Stimulated activated CD4-positive, alpha-beta T cell treated with anti-CD3 and anti-CD28 coated beads, Interleukin-12 subunit alpha, Interleukin-12 subunit beta, amount 100 ng/mL, for 48 hours (primary cell): ENCODE measurements at regions not wholly inside any gene's neighbourhood (a gene's known extent, or its start where the extent isn't known, plus 50 kb on each side); places are given as distances from the start of the nearest gene placed in this dataset.
"Not testable (repeated sequence)": the region's sequence is repeated elsewhere in the genome, so short reads cannot be mapped to it uniquely, and the experiment has no call there.

Experiments
- DNase-seq, 3 donors: peaks; one replicate each; pipeline ENCODE4 v3.0.0-alpha.2; 2020; ENCODE audit warnings: low read depth in 2 of 3, low spot score in 1 of 3

DNA sequence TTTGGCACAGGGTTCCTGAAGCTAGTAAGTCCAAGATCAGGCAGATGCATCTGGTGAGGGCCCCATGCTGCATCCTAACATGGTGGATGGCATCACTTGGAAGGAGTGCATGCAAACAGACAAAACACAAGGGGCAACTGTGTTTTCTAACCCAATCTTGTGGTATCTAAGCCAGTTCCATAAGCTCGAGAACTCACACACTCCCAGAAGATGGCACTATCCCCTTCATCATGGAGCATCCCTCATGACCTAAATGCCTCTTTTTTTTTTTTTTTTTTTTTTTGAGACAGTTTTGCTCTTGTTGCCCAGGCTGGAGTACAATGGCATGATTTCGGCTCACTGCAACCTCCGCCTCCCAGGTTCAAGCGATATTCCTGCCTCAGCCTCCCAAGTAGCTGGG lies 1763.5 kb downstream of the SLITRK5 start:
- DNase-seq, result not testable (repeated sequence)

DNA sequence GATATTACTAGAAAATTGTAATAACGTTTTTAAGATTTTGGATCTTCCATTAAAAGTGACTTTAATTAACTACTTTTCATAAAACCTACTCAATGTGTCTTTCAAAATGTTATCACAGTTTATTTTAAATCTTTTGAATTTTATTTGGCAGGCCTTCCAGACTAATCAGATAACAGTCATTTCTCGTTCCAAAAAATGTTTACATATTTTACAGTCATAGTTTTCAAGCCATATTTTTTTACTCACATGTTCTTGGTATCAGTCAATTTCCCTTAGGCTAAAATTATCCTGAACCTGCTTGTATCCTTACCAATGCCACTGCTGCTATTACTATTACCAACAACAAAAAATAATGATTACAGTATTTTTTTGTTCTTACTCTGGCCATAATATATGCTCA lies 1783.5 kb downstream of the SLITRK5 start:
- no peak for DNase-seq

DNA sequence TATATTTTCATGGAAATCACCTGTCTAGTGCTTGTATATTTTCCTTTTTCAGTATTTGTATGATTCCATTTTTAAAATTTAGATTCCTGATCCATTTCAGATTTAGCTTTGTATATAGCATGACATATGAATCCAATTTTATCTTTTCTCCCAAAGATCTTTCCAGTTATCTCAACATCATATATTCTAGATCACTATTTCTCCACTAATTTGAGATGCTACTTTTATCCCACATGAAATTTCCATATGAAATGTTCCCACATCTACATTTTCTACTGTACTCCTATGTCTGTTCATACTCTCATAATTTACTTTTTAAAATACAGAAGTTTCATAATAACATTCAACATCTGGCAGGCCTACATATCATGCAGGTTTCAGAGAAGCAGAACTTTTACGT lies 1784.1 kb downstream of the SLITRK5 start:
- DNase-seq, result no peak

DNA sequence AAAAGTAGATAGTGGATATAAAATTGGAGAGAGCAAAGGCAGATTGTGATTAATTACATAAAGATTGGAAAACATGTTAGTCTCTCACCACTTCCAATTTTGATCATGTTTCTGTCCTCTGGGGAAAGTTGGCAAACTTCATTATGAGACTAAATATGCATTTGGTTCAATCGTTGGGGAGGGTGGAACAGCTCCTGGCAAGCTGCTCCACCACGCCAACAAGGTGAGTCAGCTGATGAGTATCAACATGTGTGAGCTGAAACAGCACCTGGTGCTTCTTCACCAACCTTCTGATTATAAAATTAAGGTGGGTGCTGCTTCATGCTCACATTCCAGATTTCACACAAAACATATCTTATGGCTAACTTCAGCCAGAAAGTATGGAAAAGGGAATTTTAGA lies 1784.6 kb downstream of the SLITRK5 start:
- DNase-seq, result no peak

DNA sequence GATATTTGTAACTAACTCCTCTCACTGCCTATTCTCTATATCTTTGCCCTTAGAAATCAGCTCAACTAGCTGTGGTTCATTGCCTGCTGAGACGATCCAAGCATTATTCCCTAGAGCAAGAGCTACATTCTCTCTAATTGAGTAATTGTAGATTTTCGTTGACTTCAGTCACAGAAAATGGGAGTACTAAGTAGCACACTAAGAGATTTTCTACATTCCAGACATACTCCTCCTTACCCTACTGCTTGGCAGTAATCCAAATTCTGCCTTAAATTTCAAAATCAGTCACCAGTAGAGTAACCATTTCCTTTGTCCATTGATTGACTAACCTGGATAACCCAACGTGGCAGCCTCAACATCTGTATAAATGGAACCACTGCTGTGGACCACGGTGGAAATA lies 1786.8 kb downstream of the SLITRK5 start:
- no peak for DNase-seq

DNA sequence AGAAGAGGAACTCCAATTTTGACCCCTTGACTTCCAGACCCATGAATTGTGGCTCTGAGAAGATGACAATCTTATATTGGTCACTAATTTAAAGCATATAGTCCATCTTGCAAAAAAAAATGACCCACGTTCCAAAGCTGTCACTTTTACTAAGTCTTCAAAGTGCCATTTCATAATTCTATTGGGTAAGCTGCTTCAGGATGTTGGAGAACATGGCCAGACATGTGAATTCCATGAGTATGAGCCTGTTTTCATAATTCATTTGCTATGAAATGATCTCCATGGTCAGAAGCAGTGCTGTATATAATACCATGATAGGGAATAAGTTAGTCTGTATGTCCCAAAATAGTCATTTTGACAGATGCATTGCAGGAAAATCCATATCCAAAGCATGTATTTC lies 1787.3 kb downstream of the SLITRK5 start:
- no peak for DNase-seq

DNA sequence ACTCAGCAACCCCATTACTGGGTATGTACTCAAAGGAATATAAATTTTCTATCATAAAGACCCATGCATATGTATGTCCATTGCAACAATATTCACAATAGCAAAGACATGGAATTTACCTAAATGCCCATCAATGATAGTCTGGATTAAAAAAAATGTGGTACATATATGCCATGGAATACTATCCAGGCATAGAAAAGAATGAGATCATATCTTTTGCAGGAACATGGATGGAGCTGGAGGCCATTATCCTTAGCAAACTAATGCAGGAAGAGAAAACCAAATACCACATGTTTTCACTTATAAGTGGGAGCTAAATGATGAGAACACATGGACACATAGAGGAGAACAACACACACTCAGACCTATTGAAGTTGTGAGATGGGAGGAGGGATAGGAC lies 1789.7 kb downstream of the SLITRK5 start:
- DNase-seq, result not testable (repeated sequence)

DNA sequence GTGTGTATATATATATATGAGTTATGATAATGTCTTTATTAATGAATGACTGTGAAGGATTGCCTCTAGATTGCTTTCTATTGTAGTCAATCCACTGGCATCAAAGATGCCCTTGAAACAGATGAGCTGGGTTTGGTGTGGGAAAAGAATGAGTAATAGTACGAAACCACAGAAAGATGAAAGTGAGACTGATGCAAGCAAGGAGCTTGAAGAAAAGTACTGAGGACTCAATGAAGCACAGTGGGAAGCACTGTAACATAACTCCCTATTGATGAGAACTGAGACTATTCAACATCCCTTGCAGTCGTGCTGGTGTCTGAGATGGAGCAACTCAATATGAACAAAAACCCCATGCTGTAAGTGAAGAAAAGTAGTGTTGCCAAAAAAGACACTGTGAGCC lies 1794.2 kb downstream of the SLITRK5 start:
- no peak for DNase-seq

DNA sequence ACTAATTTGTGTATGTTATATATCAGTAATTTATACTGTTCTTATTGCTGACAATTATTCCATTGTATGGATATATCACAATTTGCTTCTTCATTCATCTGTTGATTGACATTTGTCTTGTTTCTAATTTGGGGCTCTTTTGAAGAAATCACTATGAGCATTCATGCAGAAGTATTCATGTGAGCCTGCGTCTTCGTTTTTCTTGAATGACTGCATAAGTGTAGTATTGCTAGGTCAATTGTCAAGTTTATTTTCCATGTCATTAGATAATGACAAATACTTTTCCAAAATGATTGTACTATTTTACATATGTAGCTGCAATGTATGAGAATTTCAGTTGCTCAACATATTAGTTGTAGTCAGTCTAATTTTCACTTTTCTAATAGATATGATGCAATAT lies 1796.9 kb downstream of the SLITRK5 start:
- no peak for DNase-seq

DNA sequence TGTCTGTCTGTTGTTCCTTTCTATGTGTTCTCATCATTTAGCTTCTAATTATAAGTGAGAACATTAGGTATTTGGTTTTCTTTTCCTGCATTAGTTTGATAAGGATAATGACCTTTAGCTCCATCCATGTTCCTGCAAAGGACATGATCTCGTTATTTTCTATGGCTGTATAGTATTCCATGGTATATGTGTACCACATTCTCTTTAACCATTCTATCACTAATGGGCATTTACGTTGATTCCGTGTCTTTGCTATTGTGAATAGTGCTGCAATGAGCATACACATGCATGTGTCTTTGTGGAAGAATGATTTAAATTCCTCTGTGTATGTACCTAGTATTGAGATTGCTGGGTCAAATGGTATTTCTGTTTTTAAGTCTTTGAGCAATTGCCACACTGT lies 1799.7 kb downstream of the SLITRK5 start:
- DNase-seq, result no peak

DNA sequence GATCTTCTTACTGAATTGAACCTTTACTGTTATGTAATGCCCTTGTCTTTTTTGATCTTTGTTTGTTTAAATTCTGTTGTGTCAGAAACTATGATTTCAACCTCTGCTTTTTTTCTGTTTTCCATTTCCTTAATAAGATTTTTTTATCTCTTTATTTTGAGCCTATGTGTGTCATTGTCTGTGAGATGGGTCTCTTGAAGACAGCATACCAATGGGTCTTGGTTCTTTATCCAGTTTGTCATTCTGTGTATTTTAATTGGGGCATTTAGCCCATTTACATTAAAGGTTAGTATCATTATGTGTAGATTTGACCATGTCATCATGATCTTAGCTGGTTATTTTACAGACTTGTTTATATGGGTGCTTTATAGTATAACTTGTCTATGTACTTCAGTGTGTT lies 1803.3 kb downstream of the SLITRK5 start:
- DNase-seq, result no peak

DNA sequence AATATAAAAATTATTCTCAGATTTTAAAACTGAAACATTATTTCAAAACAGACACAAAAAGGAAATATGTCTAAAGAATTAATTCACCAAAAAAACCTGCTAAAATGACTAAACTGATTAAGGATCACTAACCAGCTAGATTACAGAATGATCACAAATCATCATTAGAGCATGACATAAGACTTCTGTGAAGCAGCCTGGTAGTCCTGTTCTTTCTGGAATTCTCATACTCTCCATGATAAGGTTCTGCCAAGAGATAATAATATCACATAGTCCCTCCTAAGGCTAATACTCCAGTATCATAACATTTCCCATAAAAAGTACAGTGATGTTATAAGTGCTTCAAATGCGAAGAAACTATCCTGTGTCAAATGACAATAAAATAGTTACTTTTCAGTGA lies 1814.9 kb downstream of the SLITRK5 start:
- no peak for DNase-seq

DNA sequence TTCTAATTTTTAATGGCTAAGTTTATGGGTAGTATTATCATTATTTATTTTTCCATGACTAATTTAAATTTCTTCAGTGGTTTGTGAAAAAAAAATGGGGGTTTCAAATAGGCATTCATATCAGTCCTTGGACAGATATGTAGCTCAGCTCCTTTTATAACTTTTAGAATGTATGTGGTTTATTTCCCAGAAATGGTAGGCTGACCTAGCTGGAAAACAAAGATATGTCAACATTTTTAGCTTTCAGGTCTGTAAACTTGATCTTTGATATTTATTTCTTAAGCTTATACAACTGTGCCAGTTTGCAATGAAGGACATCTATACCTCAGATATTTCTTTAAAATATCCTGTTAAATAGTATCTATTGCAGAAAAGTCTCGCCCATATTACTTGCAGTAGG lies 1815.5 kb downstream of the SLITRK5 start:
- DNase-seq, result no peak

DNA sequence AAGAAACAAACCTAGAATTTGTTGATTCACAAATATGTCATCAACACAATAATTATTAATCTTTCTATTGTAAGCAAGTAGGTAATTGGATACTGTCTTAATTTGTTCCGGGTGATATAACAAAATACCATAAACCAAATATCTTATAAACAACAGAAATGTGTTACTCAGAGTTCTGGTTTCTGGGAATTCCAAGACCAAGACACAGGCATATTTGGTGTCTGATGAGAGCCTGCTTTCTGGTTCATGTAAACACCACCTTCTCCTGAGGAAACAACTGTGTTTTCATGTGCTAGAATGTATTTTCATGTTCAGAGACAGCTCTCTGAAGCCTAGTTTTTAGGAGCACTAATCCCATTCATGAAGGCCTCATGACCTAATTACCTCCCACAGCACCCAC lies 1819.5 kb downstream of the SLITRK5 start:
- DNase-seq, result no peak

DNA sequence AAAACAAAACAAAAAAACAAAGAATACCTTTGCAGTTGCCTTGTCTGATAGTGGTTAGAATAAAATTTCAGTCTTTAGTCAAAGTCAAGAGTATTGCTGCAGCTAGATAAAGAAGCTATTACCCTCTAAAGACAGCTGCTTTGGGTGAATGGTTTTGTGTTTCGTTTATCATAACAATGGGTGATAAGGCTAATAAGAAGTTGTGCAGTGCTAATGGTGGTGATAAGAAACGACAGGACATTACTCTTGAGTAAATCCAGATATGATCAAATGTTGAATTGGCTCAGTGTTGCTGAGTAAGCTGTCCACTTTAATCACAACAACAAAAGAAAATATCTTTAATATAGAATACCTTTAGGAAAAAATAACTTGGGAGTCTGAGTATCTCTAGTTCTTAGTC lies 1825.3 kb downstream of the SLITRK5 start:
- DNase-seq, result no peak

DNA sequence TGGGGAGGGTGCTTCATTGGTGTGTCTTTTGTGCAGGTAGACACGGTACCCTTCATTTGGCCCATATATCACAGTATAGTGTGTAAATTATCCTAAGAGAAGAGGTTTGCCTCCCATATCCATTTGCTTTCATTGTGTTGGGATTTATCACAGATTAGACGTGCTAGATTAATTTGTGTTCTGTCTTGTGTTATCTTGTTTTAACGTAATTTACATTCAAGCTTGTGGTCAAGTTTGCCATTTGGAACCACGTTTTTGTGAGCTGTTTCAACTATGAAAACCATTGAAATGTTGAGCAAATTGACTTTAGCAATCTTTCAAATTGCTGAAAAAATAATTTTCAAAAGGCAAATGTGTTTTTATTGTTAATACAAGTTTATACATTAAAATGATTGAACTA lies 1826.5 kb downstream of the SLITRK5 start:
- no peak for DNase-seq

DNA sequence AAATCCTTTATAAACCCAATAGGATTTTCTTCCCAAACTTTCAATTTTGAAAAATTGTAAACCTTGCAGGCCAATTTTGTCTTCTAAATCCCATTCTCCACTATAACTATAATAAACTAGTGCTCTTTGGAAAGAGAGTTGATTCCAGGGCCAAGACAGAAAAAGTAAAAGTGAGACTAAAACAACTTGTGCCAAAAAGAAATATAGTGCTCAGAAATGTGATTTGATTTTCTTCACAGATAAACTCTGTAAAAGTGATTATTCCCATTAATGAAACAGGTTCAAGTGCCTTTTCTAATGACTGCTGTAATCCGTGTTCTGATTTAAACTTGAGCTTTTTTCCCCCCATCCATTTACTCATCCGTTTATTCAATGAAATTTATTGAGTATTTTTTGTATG lies 1831.1 kb downstream of the SLITRK5 start:
- no peak for DNase-seq

DNA sequence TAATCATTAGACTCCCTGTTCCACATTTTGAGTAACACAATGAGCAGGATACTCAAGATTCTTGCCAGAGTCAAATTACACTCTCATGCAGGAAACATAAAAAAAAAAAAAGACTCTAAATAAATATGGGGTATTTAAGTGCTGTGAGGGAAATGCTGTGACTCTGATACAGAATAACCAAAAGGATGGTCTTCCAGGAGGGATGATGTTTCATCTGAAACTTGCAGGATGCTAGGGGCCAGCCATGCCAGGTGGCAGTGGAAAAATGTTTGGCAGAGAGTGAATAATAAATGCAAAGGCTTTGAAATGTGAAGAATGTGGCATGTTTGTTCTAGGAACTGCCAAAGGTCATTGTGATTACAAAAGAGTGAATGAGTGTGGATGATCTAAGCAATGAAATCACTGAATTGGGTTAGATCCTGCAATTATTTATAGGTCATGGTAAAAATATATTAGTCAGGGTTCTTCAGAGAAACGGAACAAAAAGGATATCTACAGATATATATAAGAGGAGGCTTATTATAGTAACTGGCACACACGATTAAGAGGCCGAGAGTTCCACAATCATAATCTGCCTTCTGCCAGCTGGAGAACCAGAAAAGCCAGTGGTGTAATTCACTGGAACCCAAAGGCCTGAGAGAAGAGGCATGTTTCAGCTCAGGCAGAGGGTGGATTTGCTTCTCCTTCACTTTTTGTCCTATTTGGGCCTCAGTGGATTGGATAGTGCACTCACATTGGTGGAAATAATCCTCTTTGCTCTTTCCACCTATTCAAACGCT lies 1832.8 kb upstream of the MIR17HG start:
- no peak for DNase-seq

DNA sequence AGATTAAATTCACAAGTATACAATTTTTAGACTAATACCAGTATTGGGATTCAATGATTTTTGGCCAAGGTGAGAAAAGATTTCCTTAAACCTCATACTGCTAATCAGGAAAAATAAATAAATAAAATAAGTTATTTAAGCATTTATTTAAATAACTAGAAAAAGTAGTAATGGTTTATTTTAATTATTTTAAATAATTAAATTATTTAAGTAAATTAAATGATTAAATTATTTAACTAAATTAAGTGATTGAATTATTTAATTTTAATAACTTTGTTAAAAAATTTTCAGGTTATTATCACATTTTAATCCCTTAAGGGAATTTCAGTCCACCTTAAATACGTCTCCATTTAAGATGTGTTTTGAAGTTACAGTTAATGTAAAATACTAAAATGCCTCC lies 1831.5 kb upstream of the MIR17HG start:
- no peak for DNase-seq

DNA sequence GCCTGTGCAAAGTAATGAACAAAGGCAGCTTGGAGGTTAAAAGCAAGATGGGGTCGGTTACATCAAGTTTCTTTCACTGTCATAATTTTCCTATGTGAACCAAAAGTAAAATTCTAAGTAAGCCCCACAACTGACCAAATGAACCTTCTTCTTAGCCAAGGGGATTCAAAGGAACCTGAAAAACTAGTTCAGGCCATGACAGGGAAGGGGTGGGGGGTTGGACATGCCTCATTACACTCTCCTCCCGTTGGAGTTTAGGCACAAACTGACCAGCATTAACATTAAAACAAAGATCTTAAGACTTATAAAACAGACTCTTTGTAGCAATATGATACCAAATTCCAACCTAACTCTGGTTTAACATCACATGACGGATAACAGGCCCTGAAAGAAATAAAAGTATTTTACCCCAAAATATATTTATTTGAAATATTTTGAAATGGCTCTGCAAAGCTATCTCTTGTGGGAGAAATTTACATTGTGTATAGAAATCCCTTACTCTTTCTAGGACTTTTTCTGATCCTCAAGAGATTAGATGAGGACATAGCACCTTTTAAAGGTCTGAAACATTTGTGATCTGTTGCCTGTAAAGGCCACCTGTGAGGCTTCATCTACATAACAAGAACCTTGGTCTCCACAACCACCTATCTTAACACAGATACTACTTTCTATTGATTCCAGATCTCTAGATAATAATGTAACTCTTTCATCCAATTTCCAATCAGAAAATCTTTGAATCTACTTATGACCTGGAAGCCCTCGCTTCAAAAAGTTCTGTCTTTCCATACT lies 1829.0 kb upstream of the MIR17HG start:
- DNase-seq, result no peak

DNA sequence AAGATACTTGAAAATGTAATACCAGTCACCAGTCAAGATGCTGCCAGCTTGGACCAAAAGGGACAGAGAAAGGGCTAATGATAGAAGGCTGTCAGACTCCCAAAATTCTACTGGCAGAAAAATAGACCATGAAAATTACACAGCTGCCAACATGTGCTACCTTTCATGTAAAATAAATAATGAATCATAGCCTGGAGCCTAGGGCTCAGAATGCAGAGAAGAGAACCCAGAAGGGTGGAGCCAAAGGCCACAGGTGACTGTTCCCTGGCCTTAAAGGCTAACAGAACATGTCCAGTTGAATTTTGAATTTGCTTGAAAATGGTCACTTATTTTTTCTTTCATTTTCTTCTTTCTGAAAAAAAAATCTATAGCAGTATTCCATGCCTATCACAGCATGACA lies 1827.0 kb upstream of the MIR17HG start:
- no peak for DNase-seq

DNA sequence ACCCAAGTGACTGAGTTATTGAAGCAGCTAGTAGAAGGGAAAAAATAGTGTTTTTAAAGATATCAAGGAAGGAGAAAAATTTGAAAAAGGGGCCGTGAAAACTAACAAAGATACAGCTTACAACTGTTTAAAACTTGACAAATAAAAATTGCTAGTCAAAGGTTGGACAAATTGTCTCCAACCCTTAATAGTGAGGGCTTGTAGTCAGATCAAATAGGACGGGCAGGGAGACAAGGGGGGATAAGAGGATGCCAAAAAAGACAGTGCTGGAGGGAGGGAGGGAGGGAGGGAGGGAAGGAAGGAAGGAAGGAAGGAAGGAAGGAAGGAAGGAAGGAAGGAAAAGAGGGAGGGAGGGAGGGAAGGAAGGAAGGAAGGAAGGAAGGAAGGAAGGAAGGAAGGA lies 1825.8 kb upstream of the MIR17HG start:
- DNase-seq, result not testable (repeated sequence)
